Neural cell (in vitro differentiated cells): ENCODE measurements at regions not wholly inside any gene's neighbourhood (a gene's known extent, or its start where the extent isn't known, plus 50 kb on each side); places are given as distances from the start of the nearest gene placed in this dataset.

Source experiments
- CTCF ChIP-seq: fragments of 450-650 bp; IDR thresholded peaks from 2 replicates; pipeline ENCODE4 v1.5.1; 2014; ENCODE audit warnings: antibody characterized with exemption, mild to moderate bottlenecking, moderate library complexity; ENCODE audit not compliant: poor library complexity, severe bottlenecking
- EP300 ChIP-seq: fragments of 450-650 bp; conservative IDR thresholded peaks from 2 replicates; pipeline ENCODE4 v1.6.1; 2014; ENCODE audit warnings: antibody characterized with exemption, mild to moderate bottlenecking, moderate library complexity; ENCODE audit not compliant: poor library complexity, severe bottlenecking
- EZH2 ChIP-seq: fragments of 200-600, 300-800 bp; shearing (Covaris generic), sonication (generic); IDR thresholded peaks from 2 replicates; pipeline ENCODE4 v1.6.1; 2014; ENCODE audit warnings: antibody characterized with exemption, low read length, borderline replicate concordance, mild to moderate bottlenecking; ENCODE audit not compliant: insufficient read depth, poor library complexity, severe bottlenecking
- POLR2AphosphoS5 ChIP-seq: IDR thresholded peaks from 2 replicates; pipeline ENCODE4 v1.6.1; 2012
- TAF1 ChIP-seq: IDR thresholded peaks from 2 replicates; pipeline ENCODE4 v1.6.1; 2012; ENCODE audit warnings: low read depth

- TF ChIP-seq CTCF (no peak), POLR2AphosphoS5 (no peak), EZH2 (no peak), TAF1 (no peak), EP300 (no peak)
Measured at GRCh38 chr5:99589424-99589823, 660.6 kb upstream of the CHD1 start.
